ENCODE measurements at regions not wholly inside any gene's neighbourhood (a gene's known extent, or its start where the extent isn't known, plus 50 kb on each side); places are given as distances from the start of the nearest gene placed in this dataset.

- in situ Hi-C loops (cut with HindIII; ENCODE audit: low sequenced_read_pairs): no loop called here
Observed at GRCh38 chr10:21265622-21266021, 259.9 kb downstream of the SKIDA1 start.

DNA sequence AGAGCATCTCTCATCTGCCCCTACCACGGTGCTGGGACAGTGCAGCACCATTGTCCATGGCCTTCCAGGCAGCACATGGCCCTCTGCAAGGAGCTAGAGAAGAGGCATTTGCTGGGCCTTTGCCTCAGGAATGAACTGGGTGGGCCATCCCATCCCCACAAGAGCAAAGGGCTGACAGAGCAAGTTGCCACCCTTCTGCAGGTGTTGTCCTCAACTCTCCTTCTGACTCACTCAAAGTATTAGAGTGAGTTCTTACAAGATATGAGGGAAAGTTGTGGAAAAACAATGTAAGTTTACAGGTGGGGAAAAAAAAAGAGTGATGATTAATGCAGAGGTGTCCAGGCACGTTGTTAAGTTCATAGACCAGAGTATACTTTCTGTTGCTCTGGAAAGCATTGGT lies 261.2 kb downstream of the SKIDA1 start:
- in situ Hi-C loops (cut with HindIII; ENCODE audit: low sequenced_read_pairs): no loop called here

DNA sequence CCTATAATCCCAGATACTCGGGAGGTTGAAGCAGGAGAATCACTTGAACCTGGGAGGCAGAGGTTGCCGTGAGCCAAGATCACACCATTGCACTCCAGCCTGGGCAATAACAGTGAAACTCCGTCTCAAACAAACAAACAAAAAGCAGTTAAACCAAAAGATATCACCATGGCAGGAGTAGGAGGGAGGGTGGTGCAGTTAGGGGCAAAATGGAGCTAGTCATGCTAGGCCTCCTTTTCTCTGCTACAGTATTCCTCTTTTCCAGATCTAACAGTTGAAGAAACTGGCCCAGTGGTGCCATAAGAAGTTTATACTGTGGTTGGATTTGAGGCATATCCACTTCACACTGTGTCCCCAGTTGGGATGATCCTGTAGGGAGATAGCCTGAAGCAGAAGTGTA lies 261.6 kb downstream of the SKIDA1 start:
- in situ Hi-C loops (cut with HindIII; ENCODE audit: low sequenced_read_pairs): no loop called here

DNA sequence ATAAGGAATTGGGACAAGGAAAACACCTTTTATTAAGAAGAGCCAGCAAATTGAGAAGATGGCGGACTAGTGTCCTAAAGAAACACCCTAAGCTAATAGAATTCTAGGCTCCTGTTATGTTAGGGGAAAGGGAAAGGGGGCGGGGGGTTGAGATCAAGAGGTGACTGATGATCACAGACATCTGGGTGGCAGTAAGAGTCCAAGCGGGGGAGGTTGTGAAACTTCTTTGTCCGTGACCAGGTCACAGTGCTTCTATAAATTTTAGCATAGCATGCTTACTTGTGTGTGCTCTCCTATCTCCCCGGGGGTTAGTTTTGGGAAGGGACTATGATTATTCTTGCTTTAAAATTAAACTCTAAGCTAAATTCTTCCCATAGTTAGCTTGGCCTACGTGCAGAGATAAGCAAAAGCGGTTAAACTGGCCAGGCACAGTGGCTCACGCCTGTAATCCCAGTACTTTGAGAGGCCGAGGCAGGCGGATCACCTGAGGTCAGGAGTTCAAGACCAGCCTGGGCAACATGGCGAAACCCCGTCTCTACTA lies 262.1 kb downstream of the SKIDA1 start:
- in situ Hi-C loops (cut with HindIII; ENCODE audit: low sequenced_read_pairs): no loop called here

GRCh38 chr10:21261842-21262294 lies 263.6 kb downstream of the SKIDA1 start:
- in situ Hi-C loops (cut with HindIII; ENCODE audit: low sequenced_read_pairs): no loop called here

GRCh38 chr10:21260506-21261149 lies 264.9 kb downstream of the SKIDA1 start:
- in situ Hi-C loops (cut with HindIII; ENCODE audit: low sequenced_read_pairs): no loop called here

- in situ Hi-C loops (cut with HindIII; ENCODE audit: low sequenced_read_pairs): no loop called here
Observed at GRCh38 chr10:21260066-21260465, 265.4 kb downstream of the SKIDA1 start.

DNA sequence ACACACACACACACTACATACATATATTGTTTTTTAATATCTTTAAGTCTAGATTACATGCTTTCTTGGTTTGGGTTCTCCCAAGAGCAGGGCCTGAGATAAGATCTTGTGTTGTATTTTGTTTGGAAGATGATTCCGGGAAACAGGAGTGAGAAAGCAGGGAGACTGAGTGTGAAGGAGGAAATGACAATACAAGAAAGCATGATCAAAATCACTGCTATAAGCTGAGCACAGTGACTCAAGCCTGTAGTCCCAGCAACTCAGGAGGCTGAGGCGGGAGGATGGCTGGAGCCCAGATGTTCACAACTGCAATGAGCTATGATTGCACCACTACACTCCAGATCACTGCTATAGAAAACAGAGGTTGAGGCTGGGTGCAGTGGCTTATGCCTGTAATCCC lies 267.6 kb downstream of the SKIDA1 start:
- in situ Hi-C loops (cut with HindIII; ENCODE audit: low sequenced_read_pairs): no loop called here

DNA sequence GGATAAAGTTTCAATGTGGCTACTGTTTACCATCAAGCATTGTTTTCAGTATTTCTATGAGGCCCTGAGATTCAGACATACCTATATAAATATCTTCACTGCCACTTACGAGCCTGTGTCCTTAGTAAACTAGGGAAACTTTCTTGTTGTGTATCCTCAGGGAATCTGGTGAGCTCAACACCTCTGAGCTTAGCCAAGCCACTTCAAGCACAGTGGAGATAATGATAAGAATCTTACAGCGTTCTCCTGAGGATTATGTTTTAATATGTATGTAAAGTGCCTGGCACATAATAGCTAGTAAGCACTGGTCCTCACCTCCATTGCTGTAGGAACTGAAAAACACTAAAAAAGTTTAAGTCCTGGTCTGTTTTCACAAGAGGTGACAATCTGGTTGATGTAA lies 268.3 kb downstream of the SKIDA1 start:
- in situ Hi-C loops (cut with HindIII; ENCODE audit: low sequenced_read_pairs): no loop called here

DNA sequence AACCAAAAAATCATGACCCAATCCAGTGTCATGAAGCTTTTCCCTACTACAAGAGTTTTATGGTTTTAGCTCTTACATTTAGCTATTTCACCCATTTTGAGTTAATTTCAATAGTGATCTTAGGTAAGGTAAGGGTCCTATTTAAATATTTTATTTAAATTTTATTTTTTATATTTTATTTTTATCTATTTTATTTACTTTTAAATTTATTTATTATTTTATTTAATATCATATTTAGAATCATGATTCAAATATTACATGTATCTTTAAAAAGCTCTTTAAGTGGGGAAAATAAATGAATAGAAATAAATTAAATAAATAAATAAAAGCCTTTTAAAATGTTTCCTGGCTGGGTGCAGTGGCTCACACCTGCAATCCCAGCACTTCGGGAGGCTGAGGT lies 276.0 kb downstream of the SKIDA1 start:
- in situ Hi-C loops (cut with HindIII; ENCODE audit: low sequenced_read_pairs): no loop called here

DNA sequence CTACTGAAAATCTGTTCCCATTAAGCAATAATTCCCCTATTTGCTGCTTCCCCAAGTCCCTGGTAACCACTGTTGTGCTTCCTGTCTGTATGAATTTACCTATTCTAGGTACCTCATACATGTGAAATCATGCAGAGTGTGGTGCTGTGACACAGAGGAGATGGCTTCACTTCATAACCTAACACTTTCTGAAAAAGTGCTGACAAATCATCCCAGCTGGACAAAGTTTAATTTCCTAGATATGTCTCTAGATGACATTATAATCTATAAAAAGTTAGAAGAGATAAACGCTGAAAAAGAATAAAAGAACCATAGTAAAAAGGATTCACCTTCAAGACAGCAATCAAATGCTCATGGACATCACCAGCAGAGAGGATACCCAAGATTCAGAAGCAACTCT lies 277.9 kb downstream of the SKIDA1 start:
- in situ Hi-C loops (cut with HindIII; ENCODE audit: low sequenced_read_pairs): no loop called here

- in situ Hi-C loops (cut with HindIII; ENCODE audit: low sequenced_read_pairs): no loop called here
Observed at GRCh38 chr10:21246178-21246577, 279.3 kb downstream of the SKIDA1 start.

DNA sequence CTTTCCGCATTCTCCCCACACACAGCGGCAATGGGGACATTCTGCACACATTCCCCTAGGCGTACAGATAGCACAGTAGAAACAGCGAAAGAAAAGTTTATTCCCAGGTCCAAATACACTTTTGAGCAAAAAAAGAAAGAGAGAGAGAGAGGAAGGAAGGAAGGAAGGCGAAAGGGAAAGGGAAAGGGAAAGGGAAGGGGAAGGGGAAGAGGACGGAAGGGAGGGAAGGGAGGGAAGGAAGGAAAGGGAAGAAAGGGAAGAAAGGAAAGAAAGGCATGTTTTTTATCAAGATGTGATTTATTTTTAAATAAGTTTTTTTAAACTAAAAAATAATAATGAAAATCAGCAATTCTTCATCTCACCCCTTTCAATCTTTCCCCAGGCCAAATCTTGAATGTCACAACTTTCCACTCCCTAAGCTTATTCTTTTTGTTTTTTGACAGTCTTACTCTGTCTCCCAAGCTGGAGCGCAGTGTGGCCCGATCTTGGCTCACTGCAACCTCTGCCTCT lies 281.7 kb downstream of the SKIDA1 start:
- in situ Hi-C loops (cut with HindIII; ENCODE audit: low sequenced_read_pairs): no loop called here

DNA sequence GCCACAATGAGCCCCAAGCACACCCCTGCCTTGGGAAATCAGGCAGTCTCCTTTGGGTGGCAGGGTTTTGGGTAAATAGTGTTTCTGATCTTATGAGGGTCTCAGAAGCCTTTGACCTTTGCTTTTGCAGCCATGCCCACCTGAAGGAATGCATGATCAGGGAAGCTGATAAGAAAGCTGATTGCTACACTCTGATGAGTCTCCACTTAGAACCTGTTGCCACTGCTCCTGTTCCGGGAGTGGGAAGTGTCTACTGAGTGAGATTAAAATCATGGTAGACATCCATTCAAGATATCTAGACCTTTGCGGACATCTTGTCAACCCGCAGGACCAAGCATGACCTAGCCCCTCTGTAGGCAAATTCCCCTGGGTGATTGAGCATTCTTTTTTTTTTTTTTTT lies 282.6 kb downstream of the SKIDA1 start:
- in situ Hi-C loops (cut with HindIII; ENCODE audit: low sequenced_read_pairs): no loop called here

DNA sequence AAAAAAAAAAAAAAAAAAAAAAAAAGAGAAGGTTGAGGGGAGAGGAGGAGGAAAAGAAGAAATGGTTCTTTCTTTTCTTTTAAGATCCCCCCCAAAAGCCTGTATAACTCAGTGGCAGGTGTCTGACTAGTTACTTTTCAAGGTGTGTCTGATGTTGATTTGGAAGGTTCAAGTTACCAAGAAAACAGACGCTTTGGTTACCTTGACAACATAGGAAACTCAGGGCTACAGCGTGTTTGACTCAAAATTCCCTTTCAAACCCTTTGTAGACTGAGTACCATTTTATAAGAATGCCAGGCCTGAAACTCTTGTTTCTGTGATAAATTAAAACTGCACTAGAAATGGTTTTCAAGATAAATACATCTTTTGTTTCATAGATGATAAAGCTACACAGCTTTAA lies 286.8 kb downstream of the SKIDA1 start:
- in situ Hi-C loops (cut with HindIII; ENCODE audit: low sequenced_read_pairs): no loop called here

DNA sequence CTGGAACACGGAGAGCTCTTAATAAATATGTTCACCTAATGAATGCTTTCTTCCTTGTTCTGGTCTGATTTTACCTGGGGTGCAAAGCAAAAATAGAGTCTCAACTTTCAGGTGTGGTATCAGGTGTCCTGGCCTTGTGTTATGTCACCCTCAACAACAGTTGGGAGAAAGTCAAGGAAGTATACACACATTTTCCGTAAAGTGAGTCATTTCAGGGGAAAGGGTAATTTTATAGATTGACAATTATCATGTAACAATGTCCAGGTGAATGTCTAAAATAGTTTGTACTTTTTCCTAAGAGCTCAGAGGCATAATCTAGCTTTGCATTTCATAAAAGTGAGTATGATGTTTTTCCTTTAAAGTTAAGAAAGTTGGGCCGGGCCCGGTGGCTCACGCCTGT lies 287.4 kb downstream of the SKIDA1 start:
- in situ Hi-C loops (cut with HindIII; ENCODE audit: low sequenced_read_pairs): no loop called here

DNA sequence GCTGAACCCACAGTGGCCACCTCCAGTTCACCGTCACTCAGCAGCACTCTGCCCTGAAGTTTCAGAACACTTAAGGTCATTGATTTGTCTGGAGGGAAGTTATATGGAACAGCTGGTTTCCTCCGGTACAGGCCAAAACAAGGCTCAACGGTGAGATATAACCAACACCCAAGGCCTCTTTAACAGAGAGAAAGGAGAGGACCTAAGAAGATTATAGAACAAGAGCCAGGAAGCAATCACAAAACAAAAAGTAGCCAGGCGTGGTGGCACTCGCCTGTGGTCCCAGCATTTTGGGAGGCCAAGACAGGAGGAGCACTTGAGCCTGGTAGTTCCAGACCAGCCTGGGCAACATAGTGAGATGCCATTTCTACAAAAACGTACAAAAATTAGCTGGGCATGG lies 290.7 kb downstream of the SKIDA1 start:
- in situ Hi-C loops (cut with HindIII; ENCODE audit: low sequenced_read_pairs): no loop called here

- in situ Hi-C loops (cut with HindIII; ENCODE audit: low sequenced_read_pairs): no loop called here
Observed at GRCh38 chr10:21230219-21230618, 295.3 kb downstream of the SKIDA1 start.

- in situ Hi-C loops (cut with HindIII; ENCODE audit: low sequenced_read_pairs): no loop called here
Observed at GRCh38 chr10:21217748-21218367, 307.6 kb downstream of the SKIDA1 start.

GRCh38 chr10:21217107-21217506 lies 308.4 kb downstream of the SKIDA1 start:
- in situ Hi-C loops (cut with HindIII; ENCODE audit: low sequenced_read_pairs): no loop called here

DNA sequence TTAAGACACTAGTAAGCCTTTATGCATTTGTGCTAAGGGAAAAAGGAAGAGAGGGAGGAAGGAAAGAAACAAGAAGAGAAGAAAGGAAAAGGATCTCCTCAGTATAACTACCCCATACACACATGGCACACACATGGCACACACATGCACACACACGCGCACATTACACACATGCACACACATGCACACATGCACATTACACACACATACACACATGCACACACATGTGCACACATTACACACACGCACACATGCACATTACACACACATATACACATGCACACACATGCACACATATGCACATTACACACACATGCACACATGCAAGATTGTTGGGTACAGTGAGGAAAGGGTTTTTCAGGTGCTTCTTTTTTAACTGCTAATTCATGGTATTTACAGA lies 311.2 kb downstream of the SKIDA1 start:
- in situ Hi-C loops (cut with HindIII; ENCODE audit: low sequenced_read_pairs): no loop called here

GRCh38 chr10:21213381-21213780 lies 312.1 kb downstream of the SKIDA1 start:
- in situ Hi-C loops (cut with HindIII; ENCODE audit: low sequenced_read_pairs): no loop called here

Measured in DLD1 (cell line).